Neural cell (in vitro differentiated cells): ENCODE measurements at regions not wholly inside any gene's neighbourhood (a gene's known extent, or its start where the extent isn't known, plus 50 kb on each side); places are given as distances from the start of the nearest gene placed in this dataset.

Source experiments
- H2AFZ ChIP-seq: fragments of 200-600, 300-800 bp; sonication (generic), shearing (Covaris generic); 2 replicates; pipeline ENCODE4 v1.6.0; 2014; ENCODE audit warnings: low read depth, mild to moderate bottlenecking, antibody characterized with exemption, low read length, moderate library complexity
- H3F3A ChIP-seq: fragments of 200-600 bp; shearing (Covaris generic); 2 replicates; pipeline ENCODE4 v1.6.1; 2016; ENCODE audit warnings: mild to moderate bottlenecking, moderate library complexity, mixed read lengths, antibody characterized with exemption, low read length; ENCODE audit not compliant: insufficient read depth, poor library complexity, severe bottlenecking
- H3K27ac ChIP-seq: fragments of 200-600, 300-800 bp; sonication (generic), shearing (Covaris generic); 2 replicates; pipeline ENCODE4 v1.5.1; 2014; ENCODE audit warnings: mild to moderate bottlenecking, low read length, moderate library complexity
- H3K27me3 ChIP-seq: fragments of 300-800, 200-600 bp; sonication (generic), shearing (Covaris generic); 2 replicates; pipeline ENCODE4 v1.6.0; 2014; ENCODE audit warnings: mild to moderate bottlenecking, low read depth, low read length, moderate library complexity; ENCODE audit not compliant: insufficient read depth
- H3K36me3 ChIP-seq: fragments of 300-800, 200-600 bp; sonication (generic), shearing (Covaris generic); 2 replicates; pipeline ENCODE4 v1.5.1; 2014; ENCODE audit warnings: mild to moderate bottlenecking, antibody characterized with exemption, low read length, moderate library complexity; ENCODE audit not compliant: insufficient read depth
- H3K4me2 ChIP-seq: fragments of 300-800, 200-600 bp; sonication (generic), shearing (Covaris generic); 2 replicates; pipeline ENCODE4 v1.6.0; 2014; ENCODE audit warnings: mild to moderate bottlenecking, low read length
- H3K4me3 ChIP-seq: fragments of 300-800, 200-600 bp; sonication (generic), shearing (Covaris generic); 2 replicates; pipeline ENCODE4 v1.5.1; 2014; ENCODE audit warnings: mild to moderate bottlenecking, low read length, moderate library complexity
- H3K79me2 ChIP-seq: fragments of 200-600 bp; shearing (Covaris generic); replicated peaks from 2 replicates; pipeline ENCODE4 v1.6.0; 2014; ENCODE audit warnings: mild to moderate bottlenecking, low read length, moderate library complexity; ENCODE audit not compliant: insufficient read depth
- H3K9ac ChIP-seq: fragments of 300-800, 200-600 bp; sonication (generic), shearing (Covaris generic); 2 replicates; pipeline ENCODE4 v1.6.1; 2016; ENCODE audit warnings: mild to moderate bottlenecking, low read length, mixed read lengths
- H3K9me2 ChIP-seq: fragments of 200-600 bp; shearing (Covaris generic); 2 replicates; pipeline ENCODE4 v1.6.1; 2016; ENCODE audit warnings: mild to moderate bottlenecking, low read length, mixed read lengths; ENCODE audit not compliant: insufficient read depth
- H3K9me3 ChIP-seq: fragments of 200-600, 300-800 bp; sonication (generic), shearing (Covaris generic); 2 replicates; pipeline ENCODE4 v1.6.1; 2016; ENCODE audit warnings: mild to moderate bottlenecking, mixed run types, low read length, moderate library complexity, mixed read lengths
- H4K20me1 ChIP-seq: fragments of 200-600 bp; shearing (Covaris generic); 2 replicates; pipeline ENCODE4 v1.6.1; 2016; ENCODE audit warnings: mild to moderate bottlenecking, mixed run types; ENCODE audit not compliant: insufficient read depth
- EP300 ChIP-seq: fragments of 450-650 bp; conservative IDR thresholded peaks from 2 replicates; pipeline ENCODE4 v1.6.1; 2014; ENCODE audit warnings: antibody characterized with exemption, mild to moderate bottlenecking, moderate library complexity; ENCODE audit not compliant: poor library complexity, severe bottlenecking
- EZH2 ChIP-seq: fragments of 200-600, 300-800 bp; shearing (Covaris generic), sonication (generic); IDR thresholded peaks from 2 replicates; pipeline ENCODE4 v1.6.1; 2014; ENCODE audit warnings: antibody characterized with exemption, low read length, borderline replicate concordance, mild to moderate bottlenecking; ENCODE audit not compliant: insufficient read depth, poor library complexity, severe bottlenecking
- MXI1 ChIP-seq: fragments of 450-650 bp; conservative IDR thresholded peaks from 2 replicates; pipeline ENCODE4 v1.6.1; 2014; ENCODE audit warnings: antibody characterized with exemption, mild to moderate bottlenecking; ENCODE audit not compliant: poor library complexity, severe bottlenecking
- POLR2AphosphoS5 ChIP-seq: IDR thresholded peaks from 2 replicates; pipeline ENCODE4 v1.6.1; 2012
- RAD21 ChIP-seq: fragments of 450-650 bp; conservative IDR thresholded peaks from 2 replicates; pipeline ENCODE4 v1.6.1; 2014; ENCODE audit warnings: antibody characterized with exemption, mild to moderate bottlenecking, moderate library complexity
- SMC3 ChIP-seq: fragments of 450-650 bp; conservative IDR thresholded peaks from 2 replicates; pipeline ENCODE4 v1.6.1; 2014; ENCODE audit warnings: antibody characterized with exemption, mild to moderate bottlenecking, moderate library complexity; ENCODE audit not compliant: poor library complexity
- TAF1 ChIP-seq: IDR thresholded peaks from 2 replicates; pipeline ENCODE4 v1.6.1; 2012; ENCODE audit warnings: low read depth
- TF ChIP-seq, protein P1 (sequence below): fragments of 450-650 bp; IDR thresholded peaks from 2 replicates; pipeline ENCODE4 v1.5.1; 2014; ENCODE audit warnings: antibody characterized with exemption, mild to moderate bottlenecking, moderate library complexity; ENCODE audit not compliant: poor library complexity, severe bottlenecking
- TF ChIP-seq, protein P2 (sequence below): IDR thresholded peaks from 2 replicates; pipeline ENCODE4 v1.6.1; 2012; ENCODE audit warnings: borderline replicate concordance

GRCh38 chr3:28745916-28746617 is 397.4 kb upstream of the AZI2 start:
- no peaks in the 10 kb centered on the region for H3K27me3 ChIP-seq
- no peak overlapping the region for H2AFZ ChIP-seq
- no peak overlapping the region for H3K4me3 ChIP-seq
- H4K20me1 ChIP-seq, result no peaks in the 10 kb centered on the region
- no peaks in the 10 kb centered on the region for H3K36me3 ChIP-seq
- H3F3A ChIP-seq, result no peaks in the 10 kb centered on the region
- peak; percentile 48 for TF ChIP-seq POLR2AphosphoS5
- TF ChIP-seq, protein P1, sequence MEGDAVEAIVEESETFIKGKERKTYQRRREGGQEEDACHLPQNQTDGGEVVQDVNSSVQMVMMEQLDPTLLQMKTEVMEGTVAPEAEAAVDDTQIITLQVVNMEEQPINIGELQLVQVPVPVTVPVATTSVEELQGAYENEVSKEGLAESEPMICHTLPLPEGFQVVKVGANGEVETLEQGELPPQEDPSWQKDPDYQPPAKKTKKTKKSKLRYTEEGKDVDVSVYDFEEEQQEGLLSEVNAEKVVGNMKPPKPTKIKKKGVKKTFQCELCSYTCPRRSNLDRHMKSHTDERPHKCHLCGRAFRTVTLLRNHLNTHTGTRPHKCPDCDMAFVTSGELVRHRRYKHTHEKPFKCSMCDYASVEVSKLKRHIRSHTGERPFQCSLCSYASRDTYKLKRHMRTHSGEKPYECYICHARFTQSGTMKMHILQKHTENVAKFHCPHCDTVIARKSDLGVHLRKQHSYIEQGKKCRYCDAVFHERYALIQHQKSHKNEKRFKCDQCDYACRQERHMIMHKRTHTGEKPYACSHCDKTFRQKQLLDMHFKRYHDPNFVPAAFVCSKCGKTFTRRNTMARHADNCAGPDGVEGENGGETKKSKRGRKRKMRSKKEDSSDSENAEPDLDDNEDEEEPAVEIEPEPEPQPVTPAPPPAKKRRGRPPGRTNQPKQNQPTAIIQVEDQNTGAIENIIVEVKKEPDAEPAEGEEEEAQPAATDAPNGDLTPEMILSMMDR, result no peak
- TF ChIP-seq EP300, result peak; percentile 57
- H3K79me2 ChIP-seq, result no peaks in the 10 kb centered on the region
- H3K4me2 ChIP-seq, result no peak overlapping the region
- H3K9ac ChIP-seq, result no peak overlapping the region
- no peaks in the 10 kb centered on the region for H3K9me2 ChIP-seq
- H3K9me3 ChIP-seq, result no peaks in the 10 kb centered on the region
- no peak overlapping the region for H3K27ac ChIP-seq

GRCh38 chr3:28746990-28747389 is 398.4 kb upstream of the AZI2 start:
- Histone ChIP-seq H3K36me3 (no peaks in the 10 kb centered on the region), H2AFZ (no peak overlapping the region), H3K27me3 (no peaks in the 10 kb centered on the region), H3K27ac (no peak overlapping the region), H3K4me3 (no peak overlapping the region), H3K9me3 (no peaks in the 10 kb centered on the region), H3K9ac (no peak overlapping the region), H3K4me2 (no peak overlapping the region), H3K9me2 (no peaks in the 10 kb centered on the region), H3F3A (no peaks in the 10 kb centered on the region), H4K20me1 (no peaks in the 10 kb centered on the region), H3K79me2 (no peaks in the 10 kb centered on the region)
- TF ChIP-seq, protein P2, sequence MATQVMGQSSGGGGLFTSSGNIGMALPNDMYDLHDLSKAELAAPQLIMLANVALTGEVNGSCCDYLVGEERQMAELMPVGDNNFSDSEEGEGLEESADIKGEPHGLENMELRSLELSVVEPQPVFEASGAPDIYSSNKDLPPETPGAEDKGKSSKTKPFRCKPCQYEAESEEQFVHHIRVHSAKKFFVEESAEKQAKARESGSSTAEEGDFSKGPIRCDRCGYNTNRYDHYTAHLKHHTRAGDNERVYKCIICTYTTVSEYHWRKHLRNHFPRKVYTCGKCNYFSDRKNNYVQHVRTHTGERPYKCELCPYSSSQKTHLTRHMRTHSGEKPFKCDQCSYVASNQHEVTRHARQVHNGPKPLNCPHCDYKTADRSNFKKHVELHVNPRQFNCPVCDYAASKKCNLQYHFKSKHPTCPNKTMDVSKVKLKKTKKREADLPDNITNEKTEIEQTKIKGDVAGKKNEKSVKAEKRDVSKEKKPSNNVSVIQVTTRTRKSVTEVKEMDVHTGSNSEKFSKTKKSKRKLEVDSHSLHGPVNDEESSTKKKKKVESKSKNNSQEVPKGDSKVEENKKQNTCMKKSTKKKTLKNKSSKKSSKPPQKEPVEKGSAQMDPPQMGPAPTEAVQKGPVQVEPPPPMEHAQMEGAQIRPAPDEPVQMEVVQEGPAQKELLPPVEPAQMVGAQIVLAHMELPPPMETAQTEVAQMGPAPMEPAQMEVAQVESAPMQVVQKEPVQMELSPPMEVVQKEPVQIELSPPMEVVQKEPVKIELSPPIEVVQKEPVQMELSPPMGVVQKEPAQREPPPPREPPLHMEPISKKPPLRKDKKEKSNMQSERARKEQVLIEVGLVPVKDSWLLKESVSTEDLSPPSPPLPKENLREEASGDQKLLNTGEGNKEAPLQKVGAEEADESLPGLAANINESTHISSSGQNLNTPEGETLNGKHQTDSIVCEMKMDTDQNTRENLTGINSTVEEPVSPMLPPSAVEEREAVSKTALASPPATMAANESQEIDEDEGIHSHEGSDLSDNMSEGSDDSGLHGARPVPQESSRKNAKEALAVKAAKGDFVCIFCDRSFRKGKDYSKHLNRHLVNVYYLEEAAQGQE, result no peak
- TF ChIP-seq RAD21 (no peak), EP300 (no peak), MXI1 (no peak), EZH2 (no peak), POLR2AphosphoS5 (no peak), SMC3 (no peak), TAF1 (no peak)
- TF ChIP-seq, protein P1, result no peak
